HG03575 (cell line): ENCODE measurements at regions not wholly inside any gene's neighbourhood (a gene's known extent, or its start where the extent isn't known, plus 50 kb on each side); places are given as distances from the start of the nearest gene placed in this dataset.
"Not testable (repeated sequence)": the region's sequence is repeated elsewhere in the genome, so short reads cannot be mapped to it uniquely, and the experiment has no call there.

ENCODE experiments used
- ATAC-seq: cut with Tn5 transposase; IDR thresholded peaks from one replicate; pipeline ENCODE4 v1.9.1; 2021; ENCODE audit not compliant: unreplicated experiment, insufficient number of reproducible peaks, low FRiP score; ENCODE audit errors: extremely low read depth

DNA sequence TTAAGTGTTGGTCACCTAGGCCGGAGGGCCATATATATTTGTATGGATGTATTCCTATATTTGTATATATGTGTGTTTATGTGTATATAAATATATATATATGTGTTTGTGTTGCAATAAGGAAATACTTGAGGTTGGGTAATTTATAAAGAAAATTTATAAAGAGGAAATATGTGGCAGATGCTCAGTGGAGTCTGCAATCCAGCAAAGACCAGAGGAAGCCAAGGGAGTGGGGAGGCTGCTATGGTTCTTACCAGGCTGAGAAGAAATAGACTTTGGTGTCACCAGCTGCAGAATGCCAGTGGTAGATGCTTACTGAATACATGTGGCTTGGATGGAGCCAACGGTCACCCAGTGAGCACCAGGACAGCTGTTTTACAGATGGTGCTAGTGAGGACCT is 97.4 kb upstream of the ELOVL5 start:
- no peak for ATAC-seq

DNA sequence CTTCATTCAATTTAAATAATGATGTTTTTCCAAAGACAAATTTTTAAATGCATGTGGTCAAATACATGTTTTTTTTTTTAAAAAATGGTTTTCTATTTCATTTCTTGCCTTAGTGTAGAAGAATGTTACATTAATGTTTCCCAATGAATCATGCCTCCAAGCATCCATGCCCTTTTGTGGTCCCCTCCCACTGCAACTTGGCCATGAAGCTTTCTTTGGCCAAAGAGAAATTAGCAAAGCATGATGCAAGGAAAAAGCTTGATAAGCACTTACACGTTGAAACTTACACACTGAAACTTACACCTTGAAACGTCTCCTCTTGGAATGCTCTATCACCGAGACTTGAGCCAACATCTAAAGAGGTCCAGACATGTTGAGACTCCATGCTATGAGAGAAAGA is 93.0 kb upstream of the ELOVL5 start:
- no peak for ATAC-seq

DNA sequence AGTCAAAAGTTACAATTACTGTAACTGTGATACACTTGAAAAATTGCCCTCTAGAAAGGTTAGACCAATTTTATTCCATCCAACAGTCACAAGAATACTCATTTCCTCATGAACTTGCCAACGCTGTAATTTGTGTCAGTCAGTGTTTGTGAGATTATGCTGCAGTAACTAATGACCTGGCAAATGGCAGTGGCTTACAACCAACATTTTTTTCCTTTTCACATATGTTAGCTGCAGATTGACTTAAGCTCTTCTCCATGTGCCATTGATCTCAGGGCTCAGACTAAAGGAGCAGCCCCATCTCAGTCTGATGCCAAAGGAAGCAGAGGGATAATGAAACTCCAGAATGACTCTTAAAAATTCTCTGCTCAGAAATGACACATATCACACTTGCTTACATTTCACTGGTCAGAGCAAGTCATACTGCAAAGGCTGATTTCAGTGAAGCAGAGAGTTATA is 92.3 kb upstream of the ELOVL5 start:
- ATAC-seq = no peak

DNA sequence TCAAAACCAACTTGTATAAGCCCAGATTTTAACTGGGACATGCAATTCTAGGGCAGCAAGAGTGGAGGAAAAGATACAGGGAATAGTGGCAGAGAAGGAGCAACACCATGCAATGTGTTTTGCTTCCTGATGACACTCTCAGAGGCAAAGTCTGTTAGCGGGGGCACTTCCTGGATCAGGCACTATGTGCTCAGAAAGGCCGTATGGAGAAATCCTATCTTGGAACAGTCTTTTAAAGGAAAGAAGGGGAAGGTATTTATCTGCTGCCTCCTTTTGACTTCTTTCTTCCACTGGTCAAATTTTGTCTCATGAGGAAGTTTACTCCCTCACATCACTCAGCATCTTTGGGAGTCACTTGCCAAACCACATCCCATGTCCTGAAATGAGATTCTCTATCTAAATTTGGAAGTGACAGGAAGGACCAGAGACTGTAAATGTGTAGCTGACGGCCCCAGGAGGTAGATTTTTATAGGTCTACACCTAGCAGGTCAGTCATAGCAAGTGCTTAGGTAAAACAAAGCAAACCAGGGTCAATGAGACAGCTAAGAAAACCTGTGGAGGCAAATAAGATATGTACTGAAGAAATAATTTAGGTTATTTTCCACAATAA is 91.7 kb upstream of the ELOVL5 start:
- ATAC-seq = no peak

DNA sequence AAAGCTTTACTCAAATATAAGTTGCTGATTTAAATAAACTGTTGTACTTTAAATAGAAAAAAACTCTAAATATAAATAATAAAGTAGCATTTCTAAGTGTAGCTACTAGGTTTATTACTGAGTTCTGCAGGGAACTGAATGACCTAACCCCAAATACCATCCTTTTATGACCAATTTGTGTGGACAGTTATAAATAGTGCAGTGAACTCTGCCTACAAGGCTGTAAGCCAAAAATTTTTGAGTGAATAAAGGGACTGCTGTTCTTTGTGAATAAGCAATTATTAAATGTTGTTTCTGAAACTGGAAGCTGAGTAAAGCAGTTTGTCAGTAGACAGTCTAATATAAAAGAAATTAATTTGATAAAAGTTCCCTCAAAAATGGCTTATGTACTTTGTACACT is 90.8 kb upstream of the ELOVL5 start:
- ATAC-seq = no peak

DNA sequence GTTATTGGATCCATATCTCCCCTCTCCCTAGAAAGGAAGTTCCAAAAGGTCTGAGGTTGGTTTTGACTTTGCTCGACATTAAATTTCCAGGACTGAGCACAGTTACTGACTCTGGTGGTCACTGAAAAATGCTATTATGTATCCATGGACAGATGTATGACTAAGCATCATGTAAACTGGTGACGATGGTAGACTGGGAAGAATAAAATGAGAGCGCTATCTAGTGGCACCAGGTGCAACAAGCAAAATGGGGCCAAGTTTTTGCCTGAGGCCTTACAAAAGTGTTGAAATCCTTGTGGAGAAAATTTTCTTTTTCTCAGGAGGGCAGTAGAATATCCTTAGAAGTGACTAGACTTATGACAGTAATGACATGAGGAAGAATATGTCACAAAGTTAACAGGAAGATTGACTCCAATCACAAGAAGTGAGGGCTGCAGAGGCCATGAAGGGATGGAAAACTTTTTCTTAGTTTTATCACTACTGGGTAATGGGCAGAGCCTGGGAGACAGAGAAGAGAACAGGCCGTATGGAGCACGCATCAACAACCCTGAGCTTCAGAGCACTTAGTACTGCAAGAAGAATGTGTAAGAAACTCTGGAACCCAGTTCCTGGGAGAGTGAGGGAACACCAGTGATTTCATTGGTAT is 88.9 kb upstream of the ELOVL5 start:
- no peak for ATAC-seq

DNA sequence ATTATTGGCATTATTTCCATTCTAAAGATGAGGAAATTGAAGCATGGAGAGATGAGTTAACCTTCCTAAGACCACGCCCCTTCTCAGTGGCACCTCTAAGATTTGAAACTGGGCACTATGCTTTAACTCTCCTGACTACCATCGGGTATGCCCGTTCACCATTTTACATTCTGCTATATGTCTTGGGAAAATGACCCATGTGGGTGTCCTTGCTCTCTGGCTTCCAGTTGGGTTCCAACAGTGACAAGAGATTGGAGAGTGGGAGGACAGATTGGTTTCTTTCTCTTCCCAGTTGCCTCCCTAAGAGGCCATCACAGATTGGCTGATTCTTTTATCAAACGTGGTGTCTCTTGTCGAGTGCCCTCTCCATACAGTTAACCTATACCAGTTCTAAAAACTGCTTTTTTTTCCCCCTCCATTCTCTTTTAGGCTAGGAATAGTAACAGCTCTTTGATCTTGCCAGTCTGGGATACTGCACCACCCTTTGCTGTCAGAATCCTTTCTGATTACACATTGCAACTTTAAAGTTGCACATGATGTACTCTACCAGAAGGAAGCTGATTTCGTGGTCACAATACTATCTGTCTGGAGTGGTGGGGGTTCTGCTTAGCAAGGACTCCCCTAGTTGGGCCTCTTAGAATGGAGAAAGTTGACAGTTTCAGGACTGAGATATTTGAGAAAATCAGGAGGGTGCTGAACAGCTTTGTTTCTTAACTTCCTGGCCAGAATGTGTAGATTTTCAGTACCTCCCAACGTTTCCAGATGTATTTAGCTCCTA is 88.0 kb upstream of the ELOVL5 start:
- no peak for ATAC-seq

DNA sequence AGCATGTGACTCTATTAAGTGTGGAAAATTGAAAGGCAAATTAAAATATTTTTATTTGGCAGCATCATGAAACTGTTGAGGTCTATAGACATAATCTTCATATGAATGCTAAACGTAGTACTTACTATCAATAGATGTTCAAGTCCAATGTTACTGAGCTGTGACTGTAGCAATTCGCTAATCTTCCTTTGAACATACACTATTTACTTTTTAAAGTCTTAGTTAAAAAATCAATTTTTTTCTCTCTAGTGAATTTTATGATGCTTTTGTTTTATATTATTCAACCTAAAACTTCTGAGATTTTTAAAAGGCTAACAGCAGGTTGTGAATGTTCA is 85.2 kb upstream of the ELOVL5 start:
- no peak for ATAC-seq

DNA sequence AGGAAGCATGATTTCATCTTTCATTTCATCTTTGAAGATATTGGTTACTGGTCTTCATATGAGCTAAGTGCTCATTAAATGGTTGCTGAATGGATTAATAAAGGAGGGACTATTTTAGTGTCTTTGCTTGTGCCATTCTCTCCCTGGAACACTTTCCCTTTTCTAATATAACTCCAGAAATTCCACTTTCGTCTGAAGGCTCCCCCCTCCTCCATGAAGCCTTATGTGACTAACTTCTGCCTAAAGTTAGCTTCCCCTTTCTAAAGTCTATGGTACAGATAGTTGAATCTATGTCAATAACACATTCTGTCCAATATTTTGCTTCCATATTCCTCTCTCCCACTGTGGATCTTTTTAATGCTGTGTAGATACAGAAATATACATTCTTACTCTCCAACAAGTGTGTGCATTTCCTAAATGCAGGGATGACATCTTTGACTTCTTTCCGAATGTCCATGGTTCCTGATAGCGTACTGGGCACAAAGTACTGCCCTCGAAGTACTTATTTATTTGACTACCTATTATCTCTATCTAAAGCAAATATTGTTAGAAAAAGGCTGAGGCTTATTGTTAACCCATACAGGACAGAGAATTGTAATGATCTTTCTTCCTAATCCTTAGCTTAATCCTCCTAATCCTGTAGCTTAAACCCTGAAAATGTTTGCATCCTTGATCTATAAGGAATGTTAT is 84.7 kb upstream of the ELOVL5 start:
- no peak for ATAC-seq

DNA sequence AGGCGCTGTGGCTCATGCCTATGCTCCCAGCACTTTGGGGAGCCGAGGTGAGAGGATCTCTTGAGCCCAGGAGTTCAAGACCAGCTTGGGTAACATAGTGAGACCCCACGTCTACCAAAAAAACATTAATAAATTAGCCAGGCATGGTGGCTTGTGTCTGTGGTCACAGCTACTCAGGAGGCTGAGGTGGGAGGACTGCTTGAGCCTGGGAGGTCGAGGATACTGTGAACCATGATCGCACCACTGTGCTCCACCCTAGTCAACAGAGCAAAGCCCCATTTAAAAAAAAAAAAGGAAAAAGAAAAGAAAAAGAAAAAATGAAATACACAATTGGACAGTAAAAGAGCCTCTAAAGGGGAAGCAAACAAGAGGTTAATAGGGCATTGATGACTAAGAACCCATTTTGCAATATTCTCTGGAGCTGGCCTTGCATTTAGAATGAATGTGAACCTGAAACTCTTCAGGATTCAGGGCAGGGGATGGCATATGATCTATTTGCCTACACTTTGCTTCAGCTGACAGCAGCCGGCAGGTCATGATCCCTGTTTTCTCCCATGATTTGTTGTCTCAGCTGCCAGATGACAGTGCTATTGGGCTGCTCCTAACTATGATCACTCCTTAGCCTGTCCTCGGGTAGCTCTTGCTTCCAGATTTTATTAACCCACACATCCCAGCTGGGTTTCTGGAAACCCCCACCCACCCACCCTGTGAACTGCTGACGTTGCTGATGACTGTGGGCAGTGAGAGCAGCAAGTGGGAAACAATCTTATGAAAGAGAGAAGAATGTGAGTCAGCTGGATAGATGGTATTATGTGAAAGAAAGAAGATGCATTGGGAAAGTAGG is 83.8 kb upstream of the ELOVL5 start:
- ATAC-seq = no peak

DNA sequence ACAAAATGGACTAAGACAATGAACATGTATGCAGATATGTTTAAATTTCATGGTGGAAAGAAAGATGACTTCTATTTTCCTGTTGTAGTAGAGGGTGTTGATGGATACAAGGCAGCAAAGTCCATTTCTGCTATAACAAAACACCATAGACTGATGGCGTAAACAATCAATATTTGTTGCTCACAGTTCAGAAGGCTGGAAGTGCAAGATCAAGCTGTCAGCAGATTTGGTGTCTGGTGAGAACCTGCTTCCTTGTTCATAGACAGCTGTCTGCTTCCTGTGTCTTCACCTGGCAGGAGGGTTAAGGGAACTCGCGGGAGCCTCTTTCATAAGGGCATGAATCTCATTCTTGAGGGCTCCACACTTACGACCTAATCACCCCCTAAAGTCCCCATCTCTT is 83.0 kb upstream of the ELOVL5 start:
- no peak for ATAC-seq

DNA sequence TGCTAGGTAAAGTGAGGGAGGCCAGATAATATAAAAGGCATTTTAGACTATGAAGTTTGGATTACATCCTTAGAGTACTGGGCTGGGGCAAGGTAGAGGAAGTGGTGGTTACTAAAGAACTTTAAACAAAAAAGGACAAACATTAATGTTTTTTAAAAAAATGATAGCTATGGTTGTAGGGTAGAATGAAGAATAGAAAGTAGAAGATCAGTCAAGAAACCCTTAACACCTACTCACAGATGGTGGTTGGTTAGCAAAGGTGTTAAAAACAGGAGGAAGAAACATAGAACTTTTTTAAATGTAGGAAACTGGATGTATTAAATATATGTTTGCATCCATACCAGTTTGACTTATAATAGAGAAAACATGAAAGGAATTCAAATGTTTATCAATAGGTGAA is 80.7 kb upstream of the ELOVL5 start:
- no peak for ATAC-seq

DNA sequence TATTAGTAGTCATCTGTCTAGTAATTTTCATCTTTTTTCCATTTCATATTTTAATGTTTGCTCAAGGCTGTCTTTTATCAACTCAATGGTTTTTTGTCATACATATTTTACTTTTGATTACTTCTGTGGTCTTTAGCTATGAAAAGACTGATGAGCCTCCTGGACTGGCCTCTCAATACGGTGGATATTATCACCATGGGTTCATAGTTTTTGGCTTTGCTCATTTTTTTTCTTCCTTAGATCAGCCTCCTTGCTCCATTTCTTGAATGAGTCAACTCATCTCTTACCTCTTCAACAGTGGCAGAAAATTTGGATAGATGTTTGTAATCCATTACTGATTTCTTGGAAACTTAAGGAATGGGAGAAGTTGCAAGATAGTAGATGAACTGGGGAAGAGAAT is 80.1 kb upstream of the ELOVL5 start:
- ATAC-seq = no peak

DNA sequence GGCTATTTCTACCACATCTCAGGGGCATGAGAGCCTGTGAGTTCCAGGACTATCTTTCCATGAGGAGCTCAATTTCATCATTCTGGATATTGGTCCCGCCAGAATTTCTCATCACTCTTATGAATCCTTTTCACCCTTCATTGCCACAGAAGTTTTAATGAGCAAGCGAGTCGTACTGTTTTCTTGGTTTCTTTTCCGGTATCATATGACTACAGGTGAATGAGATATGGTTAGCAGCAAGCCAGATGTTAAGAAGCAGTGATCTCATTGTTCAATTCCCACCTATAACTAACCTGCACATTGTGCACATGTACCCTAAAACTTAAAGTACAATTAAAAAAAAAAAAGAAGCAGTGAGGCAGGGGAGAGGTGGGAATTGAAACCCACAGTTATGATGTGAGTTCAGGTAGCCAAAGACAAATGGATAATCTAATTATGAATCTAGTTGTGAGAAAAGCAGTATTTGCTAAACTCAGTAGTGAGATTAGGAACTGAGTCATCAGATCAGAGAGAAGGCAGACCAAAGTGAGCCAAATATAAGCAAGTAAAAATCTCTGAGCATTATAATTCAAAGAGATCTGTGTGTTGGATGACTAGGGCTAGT is 78.0 kb upstream of the ELOVL5 start:
- peak; percentile 93 for ATAC-seq

DNA sequence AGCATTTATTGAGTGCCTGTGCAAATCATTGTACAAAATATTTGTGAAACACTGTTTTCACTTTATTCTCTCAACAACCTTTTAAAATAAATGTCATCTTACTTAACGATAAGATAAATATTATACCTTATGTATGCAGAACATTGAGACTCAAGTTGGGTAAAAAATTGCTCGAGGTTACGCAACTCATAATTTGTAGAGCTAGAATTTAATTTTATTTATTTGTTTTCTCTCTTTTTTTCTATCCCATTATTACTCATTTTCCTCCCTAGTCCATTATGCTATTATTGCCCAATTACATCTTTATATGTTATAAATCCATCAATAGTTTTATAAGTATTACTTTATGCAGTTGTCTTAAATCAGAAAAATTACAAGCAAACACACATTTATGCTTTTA is 77.4 kb upstream of the ELOVL5 start:
- ATAC-seq = no peak

DNA sequence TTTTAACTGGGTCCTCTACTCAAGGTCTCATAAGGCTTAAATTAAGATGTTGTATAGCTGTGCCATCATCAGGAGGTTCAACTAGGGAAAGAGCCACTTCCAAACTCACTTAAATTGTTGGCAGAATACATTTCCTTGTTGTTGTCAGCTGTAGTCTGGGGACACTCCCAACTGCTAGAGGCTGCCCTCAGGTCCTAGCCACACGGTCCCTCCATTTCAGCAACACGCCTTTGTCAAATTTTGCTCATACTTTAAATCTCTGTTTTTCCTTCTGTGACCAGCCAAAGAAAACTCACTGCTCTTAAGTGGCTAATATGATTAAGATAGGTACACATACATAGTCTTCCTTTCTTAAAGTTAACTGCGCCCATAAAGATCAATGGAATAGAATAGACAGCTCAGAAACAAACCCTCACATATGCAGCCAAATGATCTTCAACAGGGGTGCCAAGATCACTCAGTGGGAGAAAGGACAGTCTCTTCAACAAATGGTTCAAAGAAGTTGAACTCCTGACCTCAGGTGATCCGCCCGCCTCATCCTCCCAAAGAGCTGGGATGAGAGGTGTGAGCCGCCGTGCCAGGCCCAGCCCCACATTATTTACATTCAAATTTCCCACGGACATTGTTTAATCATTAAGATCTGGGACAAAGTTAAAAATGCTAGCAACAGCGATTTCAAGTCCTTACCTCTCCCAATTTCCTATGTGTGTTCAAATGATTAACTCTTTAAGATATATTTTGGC is 76.4 kb upstream of the ELOVL5 start:
- ATAC-seq = no peak

DNA sequence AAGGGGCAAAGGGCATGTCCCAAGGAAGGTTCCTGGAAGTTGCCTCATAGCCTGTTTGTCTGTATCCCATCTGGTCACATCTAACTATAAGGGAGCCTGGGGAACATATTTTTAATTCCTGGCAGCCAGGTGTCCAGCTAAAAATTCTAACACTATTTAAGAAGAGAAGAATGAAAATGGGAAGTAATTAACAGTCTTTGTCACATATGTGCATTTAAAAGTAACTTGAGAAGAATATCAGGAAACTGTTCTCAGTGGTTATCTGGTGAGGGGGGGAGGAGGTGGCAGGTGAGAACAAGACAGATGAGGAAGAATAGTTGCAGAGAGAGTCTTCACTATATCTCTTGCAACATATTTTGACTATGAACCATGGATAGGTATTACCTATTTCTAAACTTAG is 75.5 kb upstream of the ELOVL5 start:
- no peak for ATAC-seq

DNA sequence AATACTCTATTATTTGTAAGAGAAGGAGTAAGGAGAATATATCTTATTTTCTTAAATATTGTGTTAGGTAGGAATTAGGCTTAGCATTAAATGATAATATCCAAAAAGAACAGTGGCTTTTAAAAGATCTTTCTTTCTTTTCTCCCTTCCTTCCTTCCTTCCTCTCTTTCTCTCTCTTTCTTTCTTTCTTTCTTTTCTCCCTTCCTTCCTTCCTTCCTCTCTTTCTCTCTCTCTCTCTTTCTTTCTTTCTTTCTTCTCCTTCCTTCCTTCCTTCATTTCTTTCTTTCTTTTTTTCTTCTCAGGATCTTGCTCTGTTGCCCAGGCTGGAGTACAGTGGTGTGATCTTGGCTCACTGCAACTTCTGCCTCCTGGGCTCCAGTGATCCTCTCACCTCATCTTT is 74.8 kb upstream of the ELOVL5 start:
- ATAC-seq = not testable (repeated sequence)
